ENCODE measurements at regions not wholly inside any gene's neighbourhood (a gene's known extent, or its start where the extent isn't known, plus 50 kb on each side); places are given as distances from the start of the nearest gene placed in this dataset.

GRCh38 chr4:35151816-35152572 is 1092.3 kb downstream of the ARAP2 start:
- peak; percentile 61 for DNase-seq

GRCh38 chr4:35163168-35163567 is 1081.1 kb downstream of the ARAP2 start:
- no peak for TF ChIP-seq CTCF (IDR thresholded peaks at IDR 0.05; ENCODE audit: low read depth, low read length)
- Histone ChIP-seq H3K27me3 (no peaks in the 10 kb centered on the region), H3K4me3 (ENCODE audit: low read depth, low read length) (no peak overlapping the region), H3K4me1 (peaks cover 23% of the 10 kb centered on the region), H3K9me3 (no peaks in the 10 kb centered on the region), H3K36me3 (no peaks in the 10 kb centered on the region)
- no peak for DNase-seq

More at GRCh38 chr4:35151816-35152572, 1092.3 kb downstream of the ARAP2 start:
- Histone ChIP-seq H3K36me3 (no peaks in the 10 kb centered on the region), H3K4me3 (ENCODE audit: low read depth, low read length) (no peak overlapping the region), H3K4me1 (no peaks in the 10 kb centered on the region), H3K9me3 (no peaks in the 10 kb centered on the region), H3K27me3 (no peaks in the 10 kb centered on the region)
- peak; percentile 74 for TF ChIP-seq CTCF (IDR thresholded peaks at IDR 0.05; ENCODE audit: low read depth, low read length)

GRCh38 chr4:35164063-35164462 is 1080.3 kb downstream of the ARAP2 start:
- TF ChIP-seq CTCF (IDR thresholded peaks at IDR 0.05; ENCODE audit: low read depth, low read length) = no peak
- H3K9me3 ChIP-seq = no peaks in the 10 kb centered on the region
- H3K36me3 ChIP-seq = no peaks in the 10 kb centered on the region
- no peaks in the 10 kb centered on the region for H3K27me3 ChIP-seq
- no peak overlapping the region for H3K4me3 ChIP-seq (ENCODE audit: low read depth, low read length)
- DNase-seq = no peak
- H3K4me1 ChIP-seq = peaks cover 23% of the 10 kb centered on the region

GRCh38 chr4:35166466-35166865 is 1077.8 kb downstream of the ARAP2 start:
- peaks cover 23% of the 10 kb centered on the region for H3K4me1 ChIP-seq
- H3K27me3 ChIP-seq = no peaks in the 10 kb centered on the region
- no peak for DNase-seq
- no peak overlapping the region for H3K4me3 ChIP-seq (ENCODE audit: low read depth, low read length)
- H3K36me3 ChIP-seq = no peaks in the 10 kb centered on the region
- no peak for TF ChIP-seq CTCF (IDR thresholded peaks at IDR 0.05; ENCODE audit: low read depth, low read length)
- H3K9me3 ChIP-seq = no peaks in the 10 kb centered on the region

- Histone ChIP-seq H3K9me3 (no peaks in the 10 kb centered on the region), H3K4me3 (ENCODE audit: low read depth, low read length) (no peak overlapping the region), H3K36me3 (no peaks in the 10 kb centered on the region), H3K4me1 (peaks cover 23% of the 10 kb centered on the region), H3K27me3 (no peaks in the 10 kb centered on the region)
- no peak for DNase-seq
- no peak for TF ChIP-seq CTCF (IDR thresholded peaks at IDR 0.05; ENCODE audit: low read depth, low read length)
These were observed 1076.9 kb downstream of the ARAP2 start for GRCh38 chr4:35167385-35167784.

- no peak overlapping the region for H3K4me3 ChIP-seq (ENCODE audit: low read depth, low read length)
- TF ChIP-seq CTCF (IDR thresholded peaks at IDR 0.05; ENCODE audit: low read depth, low read length) = no peak
- peaks cover 4% of the 10 kb centered on the region for H3K4me1 ChIP-seq
- no peaks in the 10 kb centered on the region for H3K36me3 ChIP-seq
- no peaks in the 10 kb centered on the region for H3K27me3 ChIP-seq
- no peaks in the 10 kb centered on the region for H3K9me3 ChIP-seq
- DNase-seq = peak; percentile 9
These were observed 1068.8 kb downstream of the ARAP2 start for GRCh38 chr4:35175487-35175886.

Data from BE2C (cell line).